ENCODE measurements at regions not wholly inside any gene's neighbourhood (a gene's known extent, or its start where the extent isn't known, plus 50 kb on each side); places are given as distances from the start of the nearest gene placed in this dataset.

DNA sequence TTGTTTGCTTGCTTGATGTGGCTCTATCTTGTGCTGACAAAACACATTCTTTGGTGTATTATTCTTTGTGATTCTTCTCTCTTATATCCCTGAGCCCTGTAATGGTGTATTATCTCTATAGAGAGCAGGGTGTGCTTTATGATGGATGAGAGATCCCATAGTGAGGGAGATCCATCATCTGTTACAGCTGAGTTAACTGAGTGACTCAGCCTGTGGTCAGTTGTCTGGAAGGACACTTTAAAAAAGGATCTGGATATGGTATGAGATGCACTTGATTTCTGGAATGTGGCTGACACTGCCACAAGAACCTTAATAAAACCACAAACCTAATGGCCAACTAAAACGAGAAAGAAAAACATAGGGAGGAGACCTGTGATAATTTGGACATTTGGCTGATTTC, 461.4 kb upstream of the SYT1 start:
- TF ChIP-seq, protein P1, sequence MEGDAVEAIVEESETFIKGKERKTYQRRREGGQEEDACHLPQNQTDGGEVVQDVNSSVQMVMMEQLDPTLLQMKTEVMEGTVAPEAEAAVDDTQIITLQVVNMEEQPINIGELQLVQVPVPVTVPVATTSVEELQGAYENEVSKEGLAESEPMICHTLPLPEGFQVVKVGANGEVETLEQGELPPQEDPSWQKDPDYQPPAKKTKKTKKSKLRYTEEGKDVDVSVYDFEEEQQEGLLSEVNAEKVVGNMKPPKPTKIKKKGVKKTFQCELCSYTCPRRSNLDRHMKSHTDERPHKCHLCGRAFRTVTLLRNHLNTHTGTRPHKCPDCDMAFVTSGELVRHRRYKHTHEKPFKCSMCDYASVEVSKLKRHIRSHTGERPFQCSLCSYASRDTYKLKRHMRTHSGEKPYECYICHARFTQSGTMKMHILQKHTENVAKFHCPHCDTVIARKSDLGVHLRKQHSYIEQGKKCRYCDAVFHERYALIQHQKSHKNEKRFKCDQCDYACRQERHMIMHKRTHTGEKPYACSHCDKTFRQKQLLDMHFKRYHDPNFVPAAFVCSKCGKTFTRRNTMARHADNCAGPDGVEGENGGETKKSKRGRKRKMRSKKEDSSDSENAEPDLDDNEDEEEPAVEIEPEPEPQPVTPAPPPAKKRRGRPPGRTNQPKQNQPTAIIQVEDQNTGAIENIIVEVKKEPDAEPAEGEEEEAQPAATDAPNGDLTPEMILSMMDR (IDR thresholded peaks at IDR 0.05), result no peak
- no peak for TF ChIP-seq POLR2A (IDR thresholded peaks at IDR 0.05)

Data from prostate gland (tissue), 2 donors.